Activated CD4-positive, alpha-beta T cell treated with anti-CD3 and anti-CD28 coated beads, Interleukin-2, amount 50 U/mL, for 16 hours (primary cell): ENCODE measurements at regions not wholly inside any gene's neighbourhood (a gene's known extent, or its start where the extent isn't known, plus 50 kb on each side); places are given as distances from the start of the nearest gene placed in this dataset.

Source experiments
- DNase-seq: peaks from one replicate; pipeline ENCODE4 v3.0.0-alpha.2; 2020

DNA sequence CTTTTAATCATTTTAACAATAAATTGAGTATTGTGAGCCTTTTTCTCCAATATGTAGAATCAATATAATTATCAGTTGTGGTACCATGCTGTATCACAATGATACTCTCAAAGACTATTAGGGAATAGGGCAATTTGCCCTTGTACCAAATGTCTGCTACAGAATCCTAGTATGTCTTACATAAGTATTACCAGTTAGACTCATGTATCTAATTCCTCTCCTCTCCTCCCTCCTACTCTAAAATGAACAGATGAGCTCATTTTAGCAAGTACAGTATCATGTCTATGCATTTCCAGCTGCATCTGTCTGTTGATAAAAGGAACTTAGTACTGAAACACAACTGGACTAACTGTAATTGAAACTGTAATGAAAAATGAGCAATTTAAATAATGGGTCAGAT is 124.3 kb upstream of the ATP11B start:
- DNase-seq, result no peak

DNA sequence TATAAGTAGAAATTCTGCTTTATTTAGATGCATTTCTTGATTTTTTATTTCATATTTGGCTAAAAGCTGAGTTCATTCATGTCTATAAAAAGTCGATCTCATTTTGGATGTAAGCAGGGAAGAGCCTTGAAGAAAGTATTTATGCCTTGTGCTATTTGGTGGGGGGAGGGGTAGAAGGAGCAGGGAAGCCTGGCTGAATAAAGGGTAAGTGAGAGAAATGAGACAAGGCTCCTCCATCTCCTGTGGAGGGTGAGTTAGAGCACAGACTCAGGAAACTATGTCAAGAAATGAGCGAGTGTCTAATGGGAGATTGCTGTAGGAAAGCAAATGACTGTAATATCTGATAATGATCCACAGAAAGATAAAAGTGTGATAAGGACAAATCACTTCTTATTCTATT is 121.8 kb upstream of the ATP11B start:
- no peak for DNase-seq

DNA sequence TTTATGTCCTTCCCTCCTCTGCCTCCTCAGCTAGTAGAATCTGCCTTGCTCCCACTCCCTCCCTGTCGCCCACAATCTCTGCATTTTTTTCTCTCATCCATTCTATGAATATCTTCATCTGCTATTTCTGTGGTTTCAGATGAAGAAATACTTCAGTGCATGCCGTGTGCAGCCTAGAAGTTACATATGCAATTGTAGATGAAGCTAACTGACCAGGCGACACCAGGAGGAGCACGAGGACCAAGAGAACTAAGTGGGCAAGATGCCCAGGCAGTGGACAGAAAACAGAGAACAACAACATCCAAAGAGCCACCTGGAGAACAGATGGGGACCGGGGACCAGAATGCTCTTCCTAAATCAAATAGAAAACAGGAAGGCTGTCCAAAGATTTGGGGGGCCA is 121.4 kb upstream of the ATP11B start:
- no peak for DNase-seq

DNA sequence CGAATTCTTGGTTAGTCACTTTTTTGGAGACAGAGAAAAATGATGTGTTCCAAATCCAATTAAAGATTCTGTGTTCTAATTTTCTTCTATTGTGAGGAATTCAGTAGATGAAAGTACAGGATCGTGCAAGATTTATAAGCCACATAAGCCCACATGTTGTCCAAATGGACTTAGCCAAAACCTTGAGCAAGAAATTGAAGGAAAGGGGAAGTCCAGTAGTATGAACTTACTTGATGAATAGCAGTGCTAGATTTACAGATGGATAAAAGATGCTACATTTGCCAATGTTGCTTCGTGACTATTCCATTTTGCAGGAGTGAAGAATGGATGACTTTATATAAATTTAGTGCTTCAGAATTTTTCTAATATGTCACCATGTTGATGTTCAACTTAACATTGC is 120.0 kb upstream of the ATP11B start:
- DNase-seq, result no peak

DNA sequence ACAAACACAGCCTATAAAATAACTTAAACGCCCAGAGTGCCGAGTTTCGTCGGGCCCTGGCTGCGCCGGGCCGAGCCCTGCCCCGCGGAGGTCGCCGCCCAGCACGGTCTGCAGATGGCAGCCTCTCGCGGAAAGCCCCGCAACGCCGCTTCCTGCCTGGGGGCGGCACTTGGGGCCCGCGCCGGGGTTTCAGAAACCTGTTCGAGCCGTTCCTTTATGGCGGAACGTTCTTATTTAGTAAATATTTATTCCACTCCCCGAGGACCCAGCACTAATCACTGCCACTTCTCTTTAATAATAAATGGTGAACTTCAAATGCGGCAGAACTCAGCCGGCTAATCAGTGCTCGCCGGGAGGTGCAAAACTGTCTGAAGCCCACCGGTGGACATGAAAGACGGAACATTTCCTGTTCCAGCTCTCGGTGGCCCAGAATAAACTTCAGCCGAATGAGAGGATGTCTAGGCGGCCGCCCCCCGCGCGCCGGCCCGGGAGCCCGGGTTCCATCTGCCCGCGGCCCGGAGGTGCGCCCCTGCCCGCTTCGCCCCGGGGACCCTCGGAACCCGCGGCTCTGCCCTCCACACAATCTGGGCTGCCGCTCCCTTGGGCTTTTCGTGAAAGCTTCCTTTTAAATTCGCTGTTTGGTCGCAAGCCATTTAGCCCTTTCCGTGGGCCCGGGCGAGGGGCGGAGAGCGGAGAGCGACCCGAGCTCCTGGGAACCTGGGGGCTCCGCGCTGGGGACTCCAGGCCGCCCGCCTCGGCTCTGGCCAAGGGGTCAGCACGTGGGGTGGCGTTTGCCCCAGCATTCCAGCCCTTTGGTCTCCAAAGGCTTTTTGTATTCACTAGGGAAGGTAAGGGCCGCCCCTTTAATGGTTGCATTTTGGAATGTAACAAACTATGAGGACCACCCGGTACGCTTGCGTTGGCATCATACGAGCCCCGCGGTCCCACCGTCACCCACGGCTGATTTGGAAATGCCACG is 110.8 kb upstream of the ATP11B start:
- peak; percentile 64 for DNase-seq

DNA sequence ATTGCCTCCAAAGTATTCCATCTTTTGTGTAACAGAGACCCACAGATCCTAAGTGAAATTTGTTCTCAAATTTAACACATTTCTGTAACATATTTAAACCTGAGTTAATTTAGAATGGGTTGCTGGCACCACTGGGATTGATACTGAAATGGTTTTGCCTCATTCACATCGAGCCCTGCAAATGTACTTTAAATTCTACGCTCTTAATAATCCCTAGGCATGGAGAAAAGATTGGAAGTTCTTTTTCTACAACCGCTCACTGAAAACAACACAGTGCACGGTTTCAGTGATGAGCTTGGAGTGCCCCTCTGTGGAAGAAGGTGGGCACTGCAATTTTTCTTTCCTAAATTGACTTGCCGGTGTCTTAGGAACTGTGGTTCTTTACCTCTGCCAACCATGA is 109.9 kb upstream of the ATP11B start:
- peak; percentile 66 for DNase-seq

DNA sequence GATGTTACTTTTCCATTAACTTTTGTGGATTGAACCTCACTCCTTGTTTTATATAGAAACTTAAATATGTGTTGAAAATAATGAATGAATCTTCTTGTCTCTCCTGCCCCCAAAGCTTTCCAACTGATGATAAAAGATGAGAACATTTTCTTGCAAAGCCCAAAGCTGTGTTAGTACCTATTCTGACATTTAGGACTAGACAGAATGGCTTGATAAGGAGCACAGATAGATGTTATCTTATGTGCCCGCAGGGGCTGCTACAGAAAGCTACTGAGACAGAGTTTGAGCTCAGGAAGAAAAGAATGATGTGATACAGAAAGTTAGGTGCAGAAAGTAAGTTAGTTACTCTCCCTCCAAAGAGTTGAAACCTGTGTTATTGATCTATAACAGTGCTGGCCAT is 109.4 kb upstream of the ATP11B start:
- DNase-seq, result no peak

DNA sequence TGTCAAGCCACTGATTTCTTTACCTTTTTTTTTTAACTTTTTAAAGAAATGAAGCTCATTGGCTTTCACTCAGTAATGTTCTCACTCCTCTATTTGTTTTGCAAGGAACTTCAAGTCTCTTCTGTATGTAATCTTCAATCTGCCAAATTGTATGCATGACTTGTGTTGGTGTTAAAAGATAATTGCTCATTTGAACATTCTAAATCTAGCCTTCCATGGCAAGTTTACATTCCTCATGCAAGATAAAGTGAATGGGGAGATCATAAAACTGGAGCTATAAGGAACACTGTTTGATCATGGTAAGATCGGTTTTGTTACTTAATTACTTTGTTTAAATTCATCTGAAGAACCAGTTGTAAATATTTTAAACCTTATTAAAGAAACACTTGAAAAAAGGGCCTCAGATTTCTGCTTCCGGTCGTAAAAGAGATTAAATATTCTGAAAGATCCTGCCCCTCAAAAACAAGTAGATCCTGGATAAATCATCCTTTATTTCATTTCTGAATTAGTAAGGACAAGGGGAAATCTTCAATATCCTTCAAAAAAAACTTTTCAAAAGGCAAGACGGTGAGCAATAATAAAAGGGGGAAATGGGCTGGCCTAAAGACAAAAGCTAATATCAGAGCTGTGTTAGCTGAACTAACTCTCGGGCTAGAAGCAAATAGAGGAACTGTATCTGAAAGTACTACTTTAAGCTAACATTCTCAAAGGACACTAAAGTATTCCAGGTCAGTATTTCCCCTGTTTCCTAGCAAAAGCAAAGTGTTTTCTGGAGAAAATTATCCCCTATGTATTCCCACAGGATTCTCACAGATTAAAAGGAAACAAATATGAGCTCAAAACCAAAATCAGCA is 107.0 kb upstream of the ATP11B start:
- no peak for DNase-seq

DNA sequence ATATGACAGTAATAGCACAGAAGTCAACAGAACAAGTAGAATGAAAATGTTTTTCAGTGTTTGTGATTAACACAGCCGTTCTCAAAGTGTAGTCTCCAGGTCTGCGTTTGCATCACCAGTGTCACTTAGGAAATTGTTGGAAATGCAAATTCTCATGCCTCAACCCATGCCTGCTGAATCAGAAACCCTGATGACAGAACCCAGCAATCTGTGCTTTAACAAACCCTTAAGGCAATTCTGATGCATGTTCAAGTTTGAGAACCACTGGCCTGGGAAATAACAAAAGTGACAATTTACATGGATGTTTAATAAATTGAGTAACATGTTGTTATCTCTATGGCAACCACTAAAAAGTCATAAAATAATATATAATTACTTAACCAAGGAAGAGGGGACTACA is 103.1 kb upstream of the ATP11B start:
- no peak for DNase-seq

DNA sequence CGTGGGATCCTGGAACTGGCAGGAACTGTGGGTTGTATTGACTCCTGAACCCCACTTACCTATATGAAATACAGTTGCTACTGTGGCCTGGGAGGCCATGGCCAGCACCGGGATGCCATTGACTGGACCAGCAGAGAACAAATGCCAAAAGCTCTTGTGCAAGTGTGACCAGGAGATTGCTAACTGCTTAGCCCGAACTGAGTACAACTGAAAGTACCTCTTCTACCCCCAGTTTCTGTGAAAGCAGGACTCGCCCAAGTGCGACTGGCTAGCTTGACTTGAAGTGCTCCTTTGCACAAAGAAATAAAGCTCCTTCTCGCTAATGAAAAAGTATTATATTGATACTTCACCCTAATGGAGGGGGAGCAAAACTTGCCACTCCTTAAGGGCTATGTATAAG is 101.3 kb upstream of the ATP11B start:
- no peak for DNase-seq

DNA sequence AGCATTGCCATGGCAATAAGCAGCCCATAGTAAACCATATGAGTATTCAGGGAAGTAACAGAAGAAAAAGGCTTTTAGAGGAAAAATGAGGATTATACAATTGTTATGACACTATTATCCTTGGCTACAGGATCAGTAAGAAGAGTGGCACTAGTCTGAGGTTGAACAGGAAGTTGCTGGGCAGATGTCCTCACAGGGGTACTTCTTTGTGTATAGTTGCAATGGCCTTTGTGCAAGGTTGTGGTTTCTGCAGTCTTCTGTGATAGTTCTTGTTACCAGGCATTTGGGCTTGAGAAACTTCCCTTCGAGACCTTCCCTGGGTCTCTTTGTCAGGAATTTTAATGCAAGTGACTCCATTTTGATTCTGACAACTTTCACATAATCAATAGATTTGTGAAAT is 100.6 kb upstream of the ATP11B start:
- DNase-seq, result no peak

DNA sequence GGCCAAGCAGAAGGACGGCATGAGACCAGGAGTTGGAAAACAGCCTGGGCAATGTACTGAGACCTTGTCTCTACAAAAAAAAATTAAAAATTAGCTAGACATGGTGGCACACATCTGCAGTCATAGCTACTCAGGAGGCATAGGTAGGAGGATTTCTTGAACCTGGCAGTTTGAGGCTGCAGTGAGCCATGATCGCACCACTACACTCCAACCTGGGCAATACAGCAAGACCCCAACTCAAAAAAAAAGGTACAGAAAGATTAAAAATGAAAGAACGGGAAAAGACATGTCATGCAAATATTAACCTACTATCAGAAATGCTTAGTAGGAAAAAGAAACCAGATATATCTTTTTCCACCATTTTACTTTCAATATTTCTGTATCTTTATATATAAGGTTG is 99.6 kb upstream of the ATP11B start:
- no peak for DNase-seq

DNA sequence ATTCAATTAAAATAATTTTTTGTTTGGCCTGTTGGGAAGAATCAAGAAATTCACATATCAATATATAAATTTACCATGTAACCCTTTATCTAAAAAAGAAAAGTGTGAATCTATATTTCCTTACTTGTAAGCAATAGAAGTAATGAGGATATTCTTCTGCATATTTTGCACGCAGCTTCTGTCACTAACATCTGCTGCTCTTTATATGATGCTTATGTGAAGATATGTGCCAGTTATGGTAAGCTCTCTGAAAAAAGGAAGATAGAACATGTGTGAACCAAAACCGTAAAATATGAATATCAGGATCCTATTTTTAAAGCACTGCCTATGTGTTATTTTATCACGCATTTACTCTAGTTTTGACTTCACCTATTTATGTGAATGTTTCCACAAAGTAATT is 96.4 kb upstream of the ATP11B start:
- no peak for DNase-seq

DNA sequence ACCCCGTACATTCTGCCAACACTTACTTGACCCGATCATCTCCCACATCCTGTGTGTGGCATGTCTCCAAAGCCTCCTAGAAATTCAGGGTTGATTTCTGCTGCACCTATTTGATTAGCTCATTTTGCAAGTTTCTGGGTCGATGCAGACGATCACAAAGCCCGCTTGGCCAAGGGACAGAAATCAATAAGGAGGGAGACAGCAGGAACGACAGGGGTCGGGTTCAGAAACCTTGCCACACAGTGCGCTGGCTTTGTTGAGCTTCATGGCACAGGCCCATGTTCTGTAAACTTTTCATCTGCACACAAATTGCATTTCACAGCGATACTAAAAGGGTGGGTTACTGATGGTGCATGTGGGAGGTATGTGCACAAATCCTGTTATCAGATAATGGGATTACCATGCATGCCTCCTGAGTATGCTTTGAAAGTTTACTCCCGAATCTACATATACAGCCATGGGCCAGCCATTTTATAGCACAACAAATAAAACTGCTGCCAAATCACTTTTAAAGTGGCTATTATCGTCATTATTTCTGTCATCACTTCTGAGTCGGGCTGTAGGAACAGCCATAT is 95.9 kb upstream of the ATP11B start:
- DNase-seq, result no peak

DNA sequence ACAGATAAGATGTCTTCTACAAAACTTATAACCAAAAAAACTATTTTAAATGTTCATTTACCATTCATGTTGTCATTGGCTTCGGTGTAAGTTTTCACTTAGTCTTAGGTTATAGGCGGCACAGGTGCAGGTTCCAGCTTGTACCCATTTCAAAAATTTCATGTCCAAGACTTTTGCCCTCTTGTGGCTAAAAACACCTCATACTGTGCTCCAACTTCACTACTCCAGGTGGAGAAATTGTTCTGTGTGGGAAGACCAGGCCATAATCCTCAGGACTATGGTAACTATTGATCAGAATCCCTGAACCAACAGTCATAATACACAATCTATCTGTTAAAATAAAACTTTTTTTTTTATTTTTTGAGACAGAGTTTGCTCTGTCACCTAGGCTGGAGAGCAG is 95.2 kb upstream of the ATP11B start:
- no peak for DNase-seq

DNA sequence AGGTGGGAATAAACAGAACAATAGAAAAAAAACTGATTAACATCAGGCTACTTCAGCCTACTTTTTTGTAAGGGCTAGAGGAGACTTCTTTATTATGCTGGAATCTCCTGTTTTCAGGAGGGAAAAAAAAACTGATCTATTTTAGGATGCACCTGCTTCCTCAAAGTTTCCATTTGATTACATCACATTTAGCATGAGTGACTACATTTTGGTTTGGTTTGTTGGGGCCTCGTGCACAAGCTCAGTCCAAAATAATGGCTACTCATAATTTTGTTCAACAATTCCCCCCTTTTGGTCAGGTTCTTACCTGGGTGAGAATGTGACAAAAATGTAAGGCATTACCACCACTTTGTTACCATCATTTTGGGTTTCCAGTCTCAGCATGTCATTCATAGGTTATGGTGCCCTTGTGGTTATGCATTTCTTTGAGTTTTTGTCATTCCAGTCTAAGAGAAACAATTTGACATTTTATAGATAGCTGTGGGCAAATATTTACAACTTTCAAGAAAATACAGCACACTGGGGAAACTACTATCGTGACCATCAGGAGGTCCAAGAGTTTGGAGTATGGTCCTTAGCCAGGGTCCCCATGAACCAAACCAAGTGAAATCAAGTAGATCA is 93.6 kb upstream of the ATP11B start:
- DNase-seq, result no peak

DNA sequence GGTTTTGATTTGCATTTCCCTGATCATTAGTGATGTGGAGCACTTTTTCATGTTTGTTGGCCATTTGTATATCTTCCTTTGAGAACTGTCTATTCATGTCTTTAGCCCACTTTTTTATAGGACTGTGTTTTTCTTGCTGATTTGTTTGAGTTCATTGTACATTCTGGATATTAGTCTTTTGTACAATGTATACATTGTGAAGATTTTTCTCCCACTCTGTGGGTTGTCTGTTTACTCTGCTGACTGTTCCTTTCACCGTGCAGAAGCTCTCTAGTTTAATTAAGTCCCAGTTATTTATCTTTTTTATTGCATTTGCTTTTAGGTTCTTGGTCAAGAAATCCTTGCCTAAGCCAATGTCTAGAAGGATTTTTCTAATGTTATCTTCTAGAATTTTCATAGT is 91.1 kb upstream of the ATP11B start:
- DNase-seq, result no peak

DNA sequence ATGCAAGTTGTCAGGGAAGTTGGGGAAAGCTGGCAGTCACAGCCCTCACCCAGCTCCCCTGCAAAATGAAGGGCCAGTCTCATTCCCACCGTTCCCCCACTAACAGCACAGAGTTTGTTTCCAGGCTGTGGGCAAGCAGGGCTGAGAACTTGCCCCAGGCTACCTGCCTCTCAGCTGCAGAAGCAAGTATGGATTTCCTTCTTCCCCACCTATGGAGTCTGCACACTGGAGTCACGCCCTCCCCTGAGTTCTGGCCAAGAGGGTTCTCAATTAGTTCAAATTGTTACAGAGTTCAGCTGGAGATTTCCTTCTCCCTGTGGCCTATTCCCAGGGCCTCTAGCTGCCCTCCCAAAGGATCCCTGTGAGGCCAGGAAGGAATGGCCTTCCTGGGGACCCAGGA is 90.1 kb upstream of the ATP11B start:
- no peak for DNase-seq

DNA sequence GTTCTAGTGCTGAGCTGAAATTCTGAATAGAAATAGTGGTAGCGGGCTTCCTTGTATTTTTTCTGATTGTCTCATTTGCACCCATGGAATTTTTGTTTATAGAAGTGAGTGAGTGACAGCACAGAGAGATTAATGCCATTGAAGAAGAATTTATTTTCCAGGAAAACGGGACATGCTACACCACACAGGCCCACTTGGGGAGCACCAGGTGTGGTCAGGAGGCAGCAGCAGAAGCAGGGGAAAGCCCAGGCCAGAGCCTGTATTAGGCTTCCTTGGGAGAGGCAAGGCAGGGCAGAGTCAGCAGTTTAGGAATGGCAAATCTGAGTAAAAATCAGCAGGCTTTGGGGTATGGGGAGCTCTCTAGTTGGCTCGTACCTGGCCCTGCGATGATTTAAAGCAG is 88.4 kb upstream of the ATP11B start:
- no peak for DNase-seq

DNA sequence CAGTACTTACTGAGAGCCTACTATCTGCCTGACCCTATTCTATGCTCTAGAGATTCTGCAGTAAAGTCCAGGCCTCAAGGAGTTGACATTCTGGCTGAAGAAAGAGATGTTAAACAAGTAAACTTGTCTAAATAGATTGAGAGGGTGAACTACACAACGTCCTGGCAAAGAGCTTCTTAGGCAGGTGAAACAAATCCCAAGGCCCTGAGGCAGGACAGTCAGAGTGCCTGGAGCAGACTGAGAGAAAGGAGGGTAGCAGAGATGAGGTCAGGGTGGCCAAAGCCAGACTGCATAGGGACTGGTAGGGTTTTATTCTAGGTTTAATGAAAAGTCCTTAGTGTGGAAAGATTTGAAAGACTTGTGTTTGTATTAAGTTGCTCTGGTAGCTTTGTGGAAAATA is 84.5 kb upstream of the ATP11B start:
- no peak for DNase-seq

DNA sequence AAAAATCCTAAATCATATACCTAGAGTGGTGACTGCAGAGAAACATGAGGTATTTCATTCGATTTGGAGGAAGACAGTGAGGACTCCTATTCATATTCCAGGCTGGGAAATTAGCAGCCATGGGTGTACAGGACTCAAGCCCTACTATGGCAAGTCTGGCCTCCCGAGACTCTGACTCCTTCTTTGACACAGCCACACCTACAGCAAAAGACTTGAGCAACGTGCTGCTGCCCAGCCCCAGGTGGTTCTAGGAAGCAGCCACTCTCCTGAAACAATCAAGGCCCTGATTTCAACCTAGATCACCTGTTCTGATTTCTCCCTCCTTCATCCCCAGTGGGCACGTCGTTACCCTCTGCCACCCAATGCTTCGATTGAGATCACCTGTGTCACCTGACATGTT is 84.0 kb upstream of the ATP11B start:
- no peak for DNase-seq

DNA sequence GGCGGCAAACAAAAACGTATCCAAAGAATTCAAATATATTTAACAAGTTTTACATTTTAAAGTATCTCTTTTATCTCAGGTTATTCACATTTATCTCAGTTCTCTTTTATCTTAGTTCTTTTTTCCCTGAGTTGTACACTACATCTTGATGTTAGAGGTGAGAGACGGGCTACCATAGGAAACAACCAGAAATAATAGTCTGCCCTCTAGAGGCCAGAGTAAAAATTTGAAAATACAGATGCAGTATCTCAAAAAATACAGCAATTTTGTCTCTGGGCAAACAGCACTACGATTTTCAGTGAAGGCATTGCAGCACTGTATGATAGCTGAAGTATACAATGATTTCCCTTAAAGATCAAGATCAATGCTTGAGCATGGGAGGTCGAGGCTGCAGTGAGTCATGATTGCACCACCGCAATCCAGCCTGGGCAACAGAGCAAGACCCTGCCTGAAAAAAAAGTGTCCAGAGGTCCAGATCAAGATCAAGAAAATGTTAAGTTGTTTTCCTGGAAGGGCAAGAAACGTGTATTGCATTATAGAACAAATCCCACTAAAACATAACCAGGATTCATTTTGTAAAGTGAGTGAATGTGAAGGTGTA is 82.6 kb upstream of the ATP11B start:
- peak; percentile 39 for DNase-seq

DNA sequence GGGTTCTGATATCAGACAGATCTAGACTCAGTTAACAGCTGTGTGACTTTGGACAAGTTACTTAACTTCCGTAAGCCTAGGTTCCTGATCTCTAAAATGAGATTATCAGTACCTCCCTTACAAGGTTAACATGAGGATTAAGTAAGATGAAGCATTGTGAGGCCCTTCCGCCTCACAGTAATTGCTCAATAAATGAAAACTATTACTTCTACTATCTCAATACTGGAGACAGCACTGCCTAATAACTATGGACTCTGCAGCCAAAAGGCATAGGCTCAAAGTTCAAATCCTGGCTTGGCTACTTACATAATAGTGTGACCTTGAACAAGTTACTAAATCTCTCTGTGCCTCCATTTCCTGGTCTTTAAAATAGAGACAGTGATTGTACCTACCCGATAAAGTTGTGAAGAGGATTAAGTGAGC is 82.0 kb upstream of the ATP11B start:
- DNase-seq, result no peak
